Muscle layer of colon (tissue), 2 donors: ENCODE measurements at regions not wholly inside any gene's neighbourhood (a gene's known extent, or its start where the extent isn't known, plus 50 kb on each side); places are given as distances from the start of the nearest gene placed in this dataset.

Source experiments
- H3K27ac ChIP-seq: one replicate; pipeline ENCODE4 v1.7.0; 2013; ENCODE audit warnings: low read depth, mild to moderate bottlenecking, low read length, moderate library complexity
- H3K27me3 ChIP-seq, 2 donors: one replicate each; pipeline ENCODE4 v1.7.0; 2013; ENCODE audit warnings: low read length in 2 of 2, mild to moderate bottlenecking in 2 of 2; ENCODE audit not compliant: insufficient read depth in 2 of 2, control insufficient read depth in 1 of 2
- H3K36me3 ChIP-seq: one replicate; pipeline ENCODE4 v1.7.0; 2013; ENCODE audit warnings: mild to moderate bottlenecking, low read length; ENCODE audit not compliant: insufficient read depth
- H3K4me1 ChIP-seq: one replicate; pipeline ENCODE4 v1.7.0; 2013; ENCODE audit warnings: mild to moderate bottlenecking, low read length; ENCODE audit not compliant: insufficient read depth
- H3K4me3 ChIP-seq, 2 donors: one replicate each; pipeline ENCODE4 v1.7.0; 2013; ENCODE audit warnings: low read length in 2 of 2, low read depth in 1 of 2, mild to moderate bottlenecking in 1 of 2, moderate library complexity in 1 of 2
- H3K9ac ChIP-seq: one replicate; pipeline ENCODE4 v1.7.0; 2013; ENCODE audit warnings: low read length
- H3K9me3 ChIP-seq: one replicate; pipeline ENCODE4 v1.7.0; 2013; ENCODE audit warnings: mild to moderate bottlenecking, low read length
- donor health status: abdominal sarcoma.
- donor health status: Adenocarcinoma of cecum.

DNA sequence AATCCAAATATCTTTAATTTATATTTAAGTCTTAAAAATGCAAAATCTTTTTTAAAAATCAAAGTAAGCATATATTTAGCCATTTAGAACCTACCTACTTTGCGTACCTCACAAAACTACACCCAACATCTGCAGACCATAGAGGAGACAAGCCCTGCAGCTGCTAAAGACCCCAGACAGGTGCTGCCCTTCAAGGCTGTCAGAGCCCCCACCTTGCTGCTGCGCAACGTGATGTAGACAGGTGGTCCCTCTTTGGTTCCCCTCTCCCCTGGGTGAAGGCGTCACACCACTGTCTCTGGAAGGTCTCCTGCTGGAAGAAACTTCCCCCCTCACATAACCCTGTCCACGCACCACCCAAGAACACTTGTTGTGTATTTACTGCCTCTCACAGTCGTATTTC is 204.5 kb downstream of the ARRDC4 start:
- Histone ChIP-seq H3K9ac (no peak overlapping the region), H3K27me3 (no peaks in the 10 kb centered on the region), H3K4me1 (no peaks in the 10 kb centered on the region), H3K4me3 (no peak overlapping the region), H3K9me3 (no peaks in the 10 kb centered on the region), H3K27ac (no peak overlapping the region), H3K36me3 (no peaks in the 10 kb centered on the region)

- H3K27me3 ChIP-seq: no peaks in the 10 kb centered on the region
- H3K4me1 ChIP-seq: no peaks in the 10 kb centered on the region
These were observed 207.3 kb downstream of the ARRDC4 start for GRCh38 chr15:98167722-98168268.

GRCh38 chr15:98169551-98169950 is 209.0 kb downstream of the ARRDC4 start:
- no peak overlapping the region for H3K27ac ChIP-seq
- no peaks in the 10 kb centered on the region for H3K4me1 ChIP-seq
- no peaks in the 10 kb centered on the region for H3K36me3 ChIP-seq
- H3K27me3 ChIP-seq: no peaks in the 10 kb centered on the region
- H3K9me3 ChIP-seq: no peaks in the 10 kb centered on the region
- H3K4me3 ChIP-seq: no peak overlapping the region
- H3K9ac ChIP-seq: no peak overlapping the region

More at GRCh38 chr15:98167722-98168268, 207.3 kb downstream of the ARRDC4 start:
- H3K36me3 ChIP-seq: no peaks in the 10 kb centered on the region
- no peak overlapping the region for H3K9ac ChIP-seq
- no peak overlapping the region for H3K4me3 ChIP-seq
- no peak overlapping the region for H3K27ac ChIP-seq
- no peaks in the 10 kb centered on the region for H3K9me3 ChIP-seq

DNA sequence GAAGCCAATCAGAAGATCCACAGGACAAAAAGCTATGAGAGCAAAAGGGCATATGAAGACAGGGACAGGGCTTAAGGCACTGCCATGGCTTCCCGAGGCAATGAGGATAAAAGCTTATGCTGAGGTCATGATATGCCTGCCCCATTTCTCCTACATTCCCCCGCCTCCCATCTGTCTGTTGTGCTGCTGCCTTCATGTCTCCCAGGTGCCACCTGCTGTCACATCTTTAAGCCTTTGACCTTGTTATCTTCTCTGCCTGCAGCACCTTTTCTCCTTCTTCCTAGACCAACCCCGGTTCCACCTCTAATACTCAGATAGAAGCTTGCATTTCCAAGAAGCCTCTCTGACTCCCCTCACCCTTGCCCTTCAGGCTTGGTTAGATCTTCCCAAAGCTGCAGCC is 213.8 kb downstream of the ARRDC4 start:
- Histone ChIP-seq H3K9me3 (no peaks in the 10 kb centered on the region), H3K4me3 (no peak overlapping the region), H3K4me1 (no peaks in the 10 kb centered on the region), H3K27me3 (no peaks in the 10 kb centered on the region), H3K36me3 (no peaks in the 10 kb centered on the region), H3K27ac (no peak overlapping the region), H3K9ac (no peak overlapping the region)

DNA sequence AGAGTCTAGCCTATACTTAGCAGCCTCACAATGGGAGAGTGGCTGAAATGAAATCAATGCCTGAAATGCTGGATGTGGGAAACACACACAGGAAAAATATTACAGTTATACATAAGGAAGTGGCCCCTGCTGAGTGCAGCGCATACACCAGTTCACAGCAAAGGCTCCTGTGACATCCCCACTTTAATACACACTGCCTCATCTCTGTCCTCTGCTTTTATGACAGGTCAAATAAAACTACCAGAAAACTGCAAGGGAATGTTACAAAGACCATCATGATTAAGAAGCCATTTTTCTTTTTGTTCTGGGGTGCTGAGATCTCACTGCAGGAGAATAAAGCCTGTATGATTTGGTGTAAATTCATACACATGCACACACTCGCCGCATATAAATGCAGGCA is 214.3 kb downstream of the ARRDC4 start:
- no peak overlapping the region for H3K27ac ChIP-seq
- no peaks in the 10 kb centered on the region for H3K27me3 ChIP-seq

DNA sequence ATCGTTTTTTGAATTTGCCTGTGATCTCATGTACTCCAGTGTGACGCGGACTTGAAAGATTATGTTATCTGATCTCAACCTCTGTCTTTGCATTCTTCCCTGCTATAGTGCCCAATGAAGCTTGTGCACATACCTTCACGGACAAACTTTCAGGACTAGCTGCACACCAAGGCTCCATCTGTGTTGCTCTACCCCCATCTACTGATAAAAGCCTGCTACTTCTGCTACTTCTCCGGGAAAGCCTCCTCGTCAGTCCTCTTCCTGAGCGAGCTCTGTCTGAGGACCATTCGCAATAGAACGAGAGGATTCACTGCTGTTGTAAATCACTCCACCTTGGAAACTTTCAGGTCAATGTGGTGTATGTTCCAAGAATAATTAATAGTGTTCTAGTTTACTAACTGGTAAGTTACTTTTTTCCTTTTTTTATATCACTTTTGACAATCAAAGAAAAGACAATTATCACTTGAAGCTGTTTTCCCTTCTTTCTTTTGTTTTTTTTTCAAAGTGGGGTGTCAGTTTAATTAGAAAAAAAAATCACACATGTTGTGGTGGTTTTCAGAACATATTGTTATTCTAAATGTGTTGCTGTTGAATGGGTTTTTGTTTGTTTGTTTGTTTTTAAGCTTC is 217.6 kb downstream of the ARRDC4 start:
- H3K4me3 ChIP-seq: no peak overlapping the region
- no peak overlapping the region for H3K27ac ChIP-seq
- H3K27me3 ChIP-seq: no peaks in the 10 kb centered on the region
- no peaks in the 10 kb centered on the region for H3K36me3 ChIP-seq
- H3K4me1 ChIP-seq: no peaks in the 10 kb centered on the region
- no peaks in the 10 kb centered on the region for H3K9me3 ChIP-seq
- no peak overlapping the region for H3K9ac ChIP-seq

More for the DNA sequence above, 214.3 kb downstream of the ARRDC4 start:
- H3K9me3 ChIP-seq: no peaks in the 10 kb centered on the region
- H3K4me3 ChIP-seq: no peak overlapping the region
- H3K4me1 ChIP-seq: no peaks in the 10 kb centered on the region
- no peak overlapping the region for H3K9ac ChIP-seq
- no peaks in the 10 kb centered on the region for H3K36me3 ChIP-seq

GRCh38 chr15:98178861-98179260 is 218.4 kb downstream of the ARRDC4 start:
- H3K27ac ChIP-seq: no peak overlapping the region
- no peaks in the 10 kb centered on the region for H3K9me3 ChIP-seq
- no peak overlapping the region for H3K4me3 ChIP-seq
- H3K36me3 ChIP-seq: no peaks in the 10 kb centered on the region
- no peaks in the 10 kb centered on the region for H3K27me3 ChIP-seq
- H3K4me1 ChIP-seq: no peaks in the 10 kb centered on the region
- no peak overlapping the region for H3K9ac ChIP-seq

DNA sequence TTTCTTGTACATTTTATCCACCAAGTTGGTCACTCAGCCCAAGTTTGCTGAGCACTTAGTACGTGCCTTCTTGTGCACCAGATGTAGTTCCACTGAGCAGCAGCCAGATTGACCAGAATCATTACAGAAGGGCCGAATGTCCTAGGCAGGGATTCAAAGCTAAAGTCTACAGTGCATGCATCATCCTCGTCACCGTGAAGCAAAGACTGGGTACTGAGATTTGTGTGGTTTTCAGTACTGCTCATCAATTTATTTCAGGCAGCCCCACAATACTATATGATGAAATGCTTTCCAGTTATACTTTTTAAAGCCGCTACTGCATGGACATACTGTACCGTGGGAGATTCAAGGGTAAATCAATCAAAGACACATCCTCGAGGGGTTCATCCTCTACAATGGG is 227.0 kb downstream of the ARRDC4 start:
- H3K4me1 ChIP-seq: no peaks in the 10 kb centered on the region
- no peak overlapping the region for H3K27ac ChIP-seq
- no peaks in the 10 kb centered on the region for H3K27me3 ChIP-seq
- H3K4me3 ChIP-seq: no peak overlapping the region
- no peaks in the 10 kb centered on the region for H3K9me3 ChIP-seq
- no peaks in the 10 kb centered on the region for H3K36me3 ChIP-seq
- no peak overlapping the region for H3K9ac ChIP-seq

GRCh38 chr15:98190914-98191313 is 230.4 kb downstream of the ARRDC4 start:
- no peaks in the 10 kb centered on the region for H3K4me1 ChIP-seq
- H3K9me3 ChIP-seq: no peaks in the 10 kb centered on the region
- H3K4me3 ChIP-seq: no peak overlapping the region
- no peak overlapping the region for H3K9ac ChIP-seq
- H3K27me3 ChIP-seq: no peaks in the 10 kb centered on the region
- H3K27ac ChIP-seq: no peak overlapping the region
- no peaks in the 10 kb centered on the region for H3K36me3 ChIP-seq

- Histone ChIP-seq H3K27me3 (no peaks in the 10 kb centered on the region), H3K27ac (no peak overlapping the region), H3K4me3 (no peak overlapping the region), H3K9ac (no peak overlapping the region), H3K36me3 (no peaks in the 10 kb centered on the region), H3K9me3 (no peaks in the 10 kb centered on the region), H3K4me1 (no peaks in the 10 kb centered on the region)
These were observed 235.3 kb downstream of the ARRDC4 start for GRCh38 chr15:98195796-98196195.

GRCh38 chr15:98196371-98196770 is 235.9 kb downstream of the ARRDC4 start:
- Histone ChIP-seq H3K36me3 (no peaks in the 10 kb centered on the region), H3K4me1 (no peaks in the 10 kb centered on the region), H3K27me3 (no peaks in the 10 kb centered on the region), H3K9me3 (no peaks in the 10 kb centered on the region), H3K27ac (no peak overlapping the region), H3K9ac (no peak overlapping the region), H3K4me3 (no peak overlapping the region)

DNA sequence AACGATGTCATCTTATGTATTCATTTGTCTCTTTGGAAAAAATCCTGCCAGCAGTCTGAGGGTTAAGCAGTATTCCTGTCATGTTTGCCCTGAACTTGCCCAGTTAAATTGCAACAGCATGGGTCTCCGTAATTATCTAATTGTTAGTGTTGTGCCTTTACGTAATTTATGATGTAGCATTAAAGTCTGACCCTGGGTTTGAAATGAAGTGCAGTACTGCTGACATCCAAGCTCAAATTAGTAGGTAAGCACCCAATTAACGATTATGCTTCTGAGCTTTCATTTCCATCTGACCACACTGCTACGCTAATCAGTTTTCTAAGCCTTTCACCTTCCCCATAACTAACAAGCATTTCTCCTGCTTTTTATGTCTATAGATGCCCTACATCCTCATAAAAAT is 241.8 kb downstream of the ARRDC4 start:
- Histone ChIP-seq H3K4me1 (no peaks in the 10 kb centered on the region), H3K27me3 (no peaks in the 10 kb centered on the region), H3K9me3 (no peaks in the 10 kb centered on the region), H3K9ac (no peak overlapping the region), H3K36me3 (no peaks in the 10 kb centered on the region), H3K27ac (no peak overlapping the region), H3K4me3 (no peak overlapping the region)
